Activated CD8-positive, alpha-beta T cell treated with anti-CD3 and anti-CD28 coated beads for 36 hours (primary cell): ENCODE measurements at regions not wholly inside any gene's neighbourhood (a gene's known extent, or its start where the extent isn't known, plus 50 kb on each side); places are given as distances from the start of the nearest gene placed in this dataset.
"Not testable (repeated sequence)": the region's sequence is repeated elsewhere in the genome, so short reads cannot be mapped to it uniquely, and the experiment has no call there.

Source experiments
- ATAC-seq: fragments of 200-7000 bp; cut with Tn5 transposase; one replicate; pipeline ENCODE4 v1.10.0; 2021; ENCODE audit warnings: mild to moderate bottlenecking, moderate library complexity
- CTCF ChIA-PET: fragments of 350-600 bp; sonication (Branson Sonifier 250); formaldehyde crosslinking; loops from one replicate; lab custom pipeline; 2021; ENCODE audit warnings: antibody characterized with exemption; lab: Charles Lee
- POLR2A ChIA-PET: fragments of 350-600 bp; sonication (Branson Sonifier 250); formaldehyde crosslinking; loops from one replicate; lab custom pipeline; 2021; ENCODE audit warnings: antibody characterized with exemption; lab: Charles Lee
- DNase-seq: peaks from one replicate; pipeline ENCODE4 v3.0.0-alpha.2; 2020
- H3K27ac Mint-ChIP-seq: one replicate; pipeline ENCODE4 v1.8.0; 2021; ENCODE audit warnings: mild to moderate bottlenecking, mixed read lengths
- H3K27me3 Mint-ChIP-seq: one replicate; pipeline ENCODE4 v1.8.0; 2021; ENCODE audit warnings: mixed read lengths
- H3K36me3 Mint-ChIP-seq: one replicate; pipeline ENCODE4 v1.8.0; 2021; ENCODE audit warnings: low read depth, mixed read lengths
- H3K4me1 Mint-ChIP-seq: one replicate; pipeline ENCODE4 v1.8.0; 2021; ENCODE audit warnings: low read depth, mixed read lengths
- H3K4me3 Mint-ChIP-seq: one replicate; pipeline ENCODE4 v1.8.0; 2021; ENCODE audit warnings: mild to moderate bottlenecking, moderate library complexity, mixed read lengths
- H3K9me3 Mint-ChIP-seq: one replicate; pipeline ENCODE4 v1.8.0; 2021; ENCODE audit warnings: mixed read lengths
- CTCF ChIP-seq: fragments of 200-600 bp; IDR thresholded peaks from one replicate; pipeline ENCODE4 v1.8.0; 2022; ENCODE audit warnings: antibody characterized with exemption, mild to moderate bottlenecking
- intact Hi-C: fragments of 100-400 bp; cut with micrococcal nuclease; formaldehyde crosslinking; loops from one replicate; pipeline ENCODE4 v1.10.0; 2022

DNA sequence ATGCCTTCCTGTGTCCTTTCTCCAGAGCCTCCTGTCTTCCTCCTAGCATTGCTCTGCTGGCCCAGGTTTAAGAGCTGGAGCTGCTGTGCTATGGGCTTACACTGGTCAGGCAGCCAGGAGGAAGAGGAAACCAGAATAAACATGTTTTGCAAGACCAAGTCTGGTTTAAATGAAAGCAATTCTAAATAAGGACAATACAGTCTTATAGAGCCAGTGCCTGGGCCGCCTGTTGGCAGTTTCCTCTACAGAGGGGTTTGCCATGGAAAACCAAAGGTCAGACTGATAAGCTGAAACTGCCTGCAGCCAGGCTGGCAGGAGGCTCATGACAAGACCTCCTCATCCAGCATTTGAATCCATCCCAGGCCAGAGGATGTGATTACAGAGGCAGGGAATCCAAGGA, 92.9 kb upstream of the FGGY start:
- DNase-seq (no peak), ATAC-seq (no peak)
- Mint-ChIP-seq H3K9me3 (peaks cover 3% of the 10 kb centered on the region), H3K4me3 (no peak overlapping the region), H3K4me1 (no peaks in the 10 kb centered on the region), H3K27me3 (peaks cover 2% of the 10 kb centered on the region), H3K36me3 (no peaks in the 10 kb centered on the region), H3K27ac (no peak overlapping the region)
- CTCF ChIA-PET, result no interaction called here
- TF ChIP-seq CTCF, result no peak
- POLR2A ChIA-PET, result no interaction called here
- intact Hi-C loops, result no loop called here

- POLR2A ChIA-PET, H3K4me3 Mint-ChIP-seq, H3K9me3 Mint-ChIP-seq, CTCF ChIA-PET, ATAC-seq, H3K36me3 Mint-ChIP-seq, H3K4me1 Mint-ChIP-seq, H3K27ac Mint-ChIP-seq, intact Hi-C loops, DNase-seq, H3K27me3 Mint-ChIP-seq: not testable (repeated sequence)
Measured at GRCh38 chr1:59206616-59207015, 90.3 kb upstream of the FGGY start.

- intact Hi-C loops, H3K4me3 Mint-ChIP-seq, POLR2A ChIA-PET, CTCF ChIA-PET, DNase-seq, ATAC-seq, H3K9me3 Mint-ChIP-seq, H3K27me3 Mint-ChIP-seq, H3K4me1 Mint-ChIP-seq, H3K36me3 Mint-ChIP-seq, H3K27ac Mint-ChIP-seq: not testable (repeated sequence)
Measured at GRCh38 chr1:59210430-59210829, 86.5 kb upstream of the FGGY start.

GRCh38 chr1:59212706-59213105, 84.2 kb upstream of the FGGY start:
- Mint-ChIP-seq H3K36me3 (no peaks in the 10 kb centered on the region), H3K4me1 (no peaks in the 10 kb centered on the region), H3K27ac (no peak overlapping the region), H3K9me3 (peaks cover 12% of the 10 kb centered on the region), H3K4me3 (no peak overlapping the region), H3K27me3 (peaks cover 2% of the 10 kb centered on the region)
- TF ChIP-seq CTCF, result no peak
- ATAC-seq, result no peak
- no peak for DNase-seq
- ChIA-PET POLR2A (no interaction called here), CTCF (interaction anchor here (1.1 kb wide), 1 partner anchor 11 kb away, joined by 3 read pairs; no protein-coding TSS in a partner anchor)
- intact Hi-C loops, result no loop called here

DNA sequence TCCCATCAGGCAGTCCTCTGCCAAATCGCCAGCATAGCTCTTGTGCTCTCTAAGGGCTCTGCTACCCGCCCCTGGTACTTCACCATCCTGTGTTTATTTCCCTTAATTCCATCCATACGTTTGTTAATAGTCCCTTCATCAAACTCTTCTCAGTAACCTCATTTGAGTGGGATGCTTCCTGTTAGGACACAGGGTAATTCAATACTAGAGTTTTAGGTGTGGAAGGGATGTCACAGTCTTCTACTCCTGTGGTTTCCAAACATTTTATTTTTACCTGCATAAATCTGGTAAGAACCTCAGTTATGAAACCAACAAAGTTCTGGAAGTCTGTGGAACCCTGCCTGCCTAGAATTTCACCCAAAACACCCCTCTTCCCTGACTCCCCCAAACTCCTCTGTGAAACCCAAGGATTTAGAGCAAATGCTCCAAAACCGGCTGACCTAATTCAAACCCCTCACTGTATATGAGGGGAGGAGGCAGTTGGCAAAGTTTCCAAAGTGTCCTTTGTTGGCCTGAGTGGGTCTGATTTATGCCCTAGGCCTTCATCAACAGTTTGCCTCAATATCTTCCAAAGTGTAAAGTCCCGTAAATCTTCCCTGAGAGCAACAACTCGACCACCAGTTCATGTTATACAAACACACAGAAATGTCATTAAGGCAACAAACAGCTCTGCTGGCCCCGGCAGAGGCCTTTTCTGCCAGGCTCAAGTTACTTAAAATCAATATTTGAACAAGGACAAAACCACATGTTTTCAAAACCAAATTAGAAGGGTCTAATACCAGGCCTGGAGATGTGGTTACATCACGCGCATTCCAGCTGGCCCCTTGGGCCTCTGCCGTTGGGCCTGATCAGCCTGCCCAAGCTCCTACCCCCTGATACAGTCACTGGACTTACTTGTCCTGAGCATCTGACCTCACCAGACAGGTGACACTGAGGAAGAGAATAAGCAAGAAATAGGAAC, 82.4 kb upstream of the FGGY start:
- intact Hi-C loops, result no loop called here
- TF ChIP-seq CTCF, result no peak
- Mint-ChIP-seq H3K4me3 (no peak overlapping the region), H3K36me3 (no peaks in the 10 kb centered on the region), H3K27me3 (peaks cover 1% of the 10 kb centered on the region), H3K9me3 (peaks cover 9% of the 10 kb centered on the region), H3K4me1 (no peaks in the 10 kb centered on the region), H3K27ac (no peak overlapping the region)
- DNase-seq (no peak), ATAC-seq (no peak)
- CTCF ChIA-PET, result no interaction called here
- POLR2A ChIA-PET, result no interaction called here

- ATAC-seq (no peak), DNase-seq (no peak)
- Mint-ChIP-seq H3K9me3 (peaks cover 6% of the 10 kb centered on the region), H3K27ac (no peak overlapping the region), H3K4me1 (no peaks in the 10 kb centered on the region), H3K36me3 (no peaks in the 10 kb centered on the region), H3K27me3 (no peaks in the 10 kb centered on the region), H3K4me3 (no peak overlapping the region)
- ChIA-PET POLR2A (no interaction called here), CTCF (interaction anchor here (0.8 kb wide), 1 partner anchor 484 kb away, joined by 3 read pairs; no protein-coding TSS in a partner anchor)
- intact Hi-C loops, result no loop called here
- no peak for TF ChIP-seq CTCF
Measured at GRCh38 chr1:59215766-59216291, 81.1 kb upstream of the FGGY start.

DNA sequence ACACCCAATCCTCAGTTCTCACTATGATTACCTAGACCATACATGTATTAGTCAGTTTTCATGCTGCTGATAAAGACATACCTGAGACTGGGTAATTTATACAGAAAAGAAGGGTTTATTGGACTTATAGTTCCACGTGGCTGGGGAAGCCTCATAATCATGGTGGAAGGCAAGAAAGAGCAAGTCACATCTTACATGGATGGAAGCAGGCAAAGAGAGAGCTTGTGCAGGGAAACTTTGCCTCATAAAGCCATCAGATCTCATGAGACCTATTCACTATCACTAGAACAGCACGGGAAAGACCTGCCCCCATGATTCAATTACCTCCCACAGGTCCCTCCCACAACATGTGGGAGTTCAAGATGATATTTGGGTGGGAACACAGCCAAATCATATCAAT, 79.5 kb upstream of the FGGY start:
- intact Hi-C loops, POLR2A ChIA-PET, H3K9me3 Mint-ChIP-seq, H3K27ac Mint-ChIP-seq, CTCF ChIA-PET, H3K36me3 Mint-ChIP-seq, H3K27me3 Mint-ChIP-seq, H3K4me3 Mint-ChIP-seq, ATAC-seq, DNase-seq, H3K4me1 Mint-ChIP-seq: not testable (repeated sequence)
